ENCODE measurements at regions not wholly inside any gene's neighbourhood (a gene's known extent, or its start where the extent isn't known, plus 50 kb on each side); places are given as distances from the start of the nearest gene placed in this dataset.

DNA sequence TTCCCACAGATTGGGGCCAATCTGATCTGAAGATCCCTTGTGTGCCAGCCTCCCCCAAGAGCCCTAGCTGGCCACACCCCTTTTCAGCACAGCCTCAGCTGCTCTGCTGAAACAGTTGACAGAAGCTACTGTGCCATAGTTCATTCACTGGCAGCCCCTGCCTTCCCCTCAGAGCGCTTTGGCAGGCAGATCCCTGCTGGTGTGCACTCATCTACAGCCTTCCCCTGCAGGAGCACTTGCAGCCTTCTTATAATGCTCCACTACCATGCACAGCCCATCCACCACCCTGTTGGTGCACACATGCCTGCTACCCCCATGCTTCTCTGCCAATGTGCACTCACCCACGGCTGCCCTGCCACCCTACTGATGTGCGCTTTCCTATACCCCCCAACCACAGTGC lies 471.3 kb downstream of the MTRR start:
- in situ Hi-C loops (cut with HindIII; ENCODE audit: extremely low pct_ligation_motif_present, low pct_unique_long_range_greater_than_20kb) = no loop called here
- no peak overlapping the region for H3K27ac ChIP-seq (ENCODE audit: extremely low read length, insufficient read depth, low read length)
- no peaks in the 10 kb centered on the region for H4K20me1 ChIP-seq (ENCODE audit: insufficient read depth, low read length)
- H3K4me1 ChIP-seq (ENCODE audit: insufficient read depth, low read length) = no peaks in the 10 kb centered on the region
- no peak overlapping the region for H3K4me3 ChIP-seq (replicated peaks in 1 of 3; ENCODE audit: insufficient read depth in 1 of 3, low read depth in 2 of 3, low read length in 3 of 3)
- H3K36me3 ChIP-seq (replicated peaks in 1 of 2; ENCODE audit: control insufficient read depth in 1 of 2, insufficient read depth in 2 of 2, low read length in 2 of 2) = no peaks in the 10 kb centered on the region
- no peaks in the 10 kb centered on the region for H3K79me2 ChIP-seq (ENCODE audit: insufficient read depth, low read length)
- intact Hi-C loops (cut with micrococcal nuclease; ENCODE audit: unreplicated experiment) = no loop called here
- H3K9me3 ChIP-seq (ENCODE audit: low read length) = peaks cover 48% of the 10 kb centered on the region
- no peak for DNase-seq (ENCODE audit: low spot score)
- no peak overlapping the region for H2AFZ ChIP-seq (ENCODE audit: low read length)
- no peaks in the 10 kb centered on the region for H3K27me3 ChIP-seq (ENCODE audit: control insufficient read depth in 1 of 2, insufficient read depth in 2 of 2, low read length in 2 of 2)
- BruUV-seq (replicated peaks) = no TSS peak
- no peak for FAIRE-seq
- no peak overlapping the region for H3K9ac ChIP-seq (ENCODE audit: insufficient read depth, low read depth, low read length)
- ChIA-PET CTCF (ENCODE audit: low intra/inter-chr PET ratio, low total read pairs) (no interaction called here), POLR2A (no interaction called here)
- TF ChIP-seq ELF3 (CRISPR knock-in tag; IDR thresholded peaks at IDR 0.05) (no peak), HOXA9 (CRISPR knock-in tag; IDR thresholded peaks at IDR 0.05; ENCODE audit: borderline replicate concordance) (no peak), SNAPC2 (CRISPR knock-in tag; IDR thresholded peaks at IDR 0.05) (no peak), RARG (CRISPR knock-in tag; IDR thresholded peaks at IDR 0.05; ENCODE audit: low read depth) (no peak), RXRB (CRISPR knock-in tag; IDR thresholded peaks at IDR 0.05; ENCODE audit: borderline replicate concordance) (no peak), ZNF766 (CRISPR knock-in tag; IDR thresholded peaks at IDR 0.05; ENCODE audit: borderline replicate concordance) (no peak), ZNF703 (CRISPR knock-in tag; IDR thresholded peaks at IDR 0.05; ENCODE audit: borderline replicate concordance) (no peak), AHR (CRISPR knock-in tag; IDR thresholded peaks at IDR 0.05) (no peak), SRSF9 (IDR thresholded peaks at IDR 0.05; ENCODE audit: borderline replicate concordance, insufficient read depth, low read depth, low read length, poor library complexity, severe bottlenecking) (no peak), FOXO1 (CRISPR knock-in tag; IDR thresholded peaks at IDR 0.05) (no peak), ZSCAN9 (CRISPR knock-in tag; IDR thresholded peaks at IDR 0.05; ENCODE audit: borderline replicate concordance) (no peak), ATF5 (CRISPR knock-in tag; IDR thresholded peaks at IDR 0.05; ENCODE audit: low read depth) (no peak), TCF7L2 (IDR thresholded peaks at IDR 0.05; ENCODE audit: low read depth, low read length) (no peak)
- TF ChIP-seq, protein P1, sequence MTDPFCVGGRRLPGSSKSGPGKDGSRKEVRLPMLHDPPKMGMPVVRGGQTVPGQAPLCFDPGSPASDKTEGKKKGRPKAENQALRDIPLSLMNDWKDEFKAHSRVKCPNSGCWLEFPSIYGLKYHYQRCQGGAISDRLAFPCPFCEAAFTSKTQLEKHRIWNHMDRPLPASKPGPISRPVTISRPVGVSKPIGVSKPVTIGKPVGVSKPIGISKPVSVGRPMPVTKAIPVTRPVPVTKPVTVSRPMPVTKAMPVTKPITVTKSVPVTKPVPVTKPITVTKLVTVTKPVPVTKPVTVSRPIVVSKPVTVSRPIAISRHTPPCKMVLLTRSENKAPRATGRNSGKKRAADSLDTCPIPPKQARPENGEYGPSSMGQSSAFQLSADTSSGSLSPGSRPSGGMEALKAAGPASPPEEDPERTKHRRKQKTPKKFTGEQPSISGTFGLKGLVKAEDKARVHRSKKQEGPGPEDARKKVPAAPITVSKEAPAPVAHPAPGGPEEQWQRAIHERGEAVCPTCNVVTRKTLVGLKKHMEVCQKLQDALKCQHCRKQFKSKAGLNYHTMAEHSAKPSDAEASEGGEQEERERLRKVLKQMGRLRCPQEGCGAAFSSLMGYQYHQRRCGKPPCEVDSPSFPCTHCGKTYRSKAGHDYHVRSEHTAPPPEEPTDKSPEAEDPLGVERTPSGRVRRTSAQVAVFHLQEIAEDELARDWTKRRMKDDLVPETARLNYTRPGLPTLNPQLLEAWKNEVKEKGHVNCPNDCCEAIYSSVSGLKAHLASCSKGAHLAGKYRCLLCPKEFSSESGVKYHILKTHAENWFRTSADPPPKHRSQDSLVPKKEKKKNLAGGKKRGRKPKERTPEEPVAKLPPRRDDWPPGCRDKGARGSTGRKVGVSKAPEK (CRISPR knock-in tag; IDR thresholded peaks at IDR 0.05; ENCODE audit: borderline replicate concordance) = no peak
- no peak for ATAC-seq
- 7% methylated on average over 2 of the region's 3 CpGs for WGBS (ENCODE audit: low lambda C conversion rate)
- H3K4me2 ChIP-seq (ENCODE audit: low read depth, low read length) = no peak overlapping the region
